T-helper 1 cell treated with Interleukin-12 subunit alpha and Interleukin-12 subunit beta and Interleukin-4 antibody, amounts not matched to agents 30 μg/mL and 1 μg/mL, for 36 hours (primary cell): ENCODE measurements at regions not wholly inside any gene's neighbourhood (a gene's known extent, or its start where the extent isn't known, plus 50 kb on each side); places are given as distances from the start of the nearest gene placed in this dataset.
"Not testable (repeated sequence)": the region's sequence is repeated elsewhere in the genome, so short reads cannot be mapped to it uniquely, and the experiment has no call there.

Source experiments
- H3K27ac Mint-ChIP-seq: one replicate; pipeline ENCODE4 v1.8.0; 2021; ENCODE audit warnings: mild to moderate bottlenecking, mixed read lengths
- H3K27me3 Mint-ChIP-seq: one replicate; pipeline ENCODE4 v1.8.0; 2021; ENCODE audit warnings: low read depth, mixed read lengths
- H3K36me3 Mint-ChIP-seq: one replicate; pipeline ENCODE4 v1.8.0; 2021; ENCODE audit warnings: low read depth, mixed read lengths
- H3K4me1 Mint-ChIP-seq: one replicate; pipeline ENCODE4 v1.8.0; 2021; ENCODE audit warnings: low read depth, mixed read lengths
- H3K4me3 Mint-ChIP-seq: one replicate; pipeline ENCODE4 v1.8.0; 2021; ENCODE audit warnings: mild to moderate bottlenecking, moderate library complexity, mixed read lengths
- H3K9me3 Mint-ChIP-seq: one replicate; pipeline ENCODE4 v1.8.0; 2021; ENCODE audit warnings: mixed read lengths

GRCh38 chr15:20267051-20267730 lies 274.4 kb downstream of the GOLGA6L6 start:
- not testable (repeated sequence) for H3K4me3 Mint-ChIP-seq, H3K4me1 Mint-ChIP-seq, H3K36me3 Mint-ChIP-seq, H3K27me3 Mint-ChIP-seq, H3K27ac Mint-ChIP-seq, H3K9me3 Mint-ChIP-seq

DNA sequence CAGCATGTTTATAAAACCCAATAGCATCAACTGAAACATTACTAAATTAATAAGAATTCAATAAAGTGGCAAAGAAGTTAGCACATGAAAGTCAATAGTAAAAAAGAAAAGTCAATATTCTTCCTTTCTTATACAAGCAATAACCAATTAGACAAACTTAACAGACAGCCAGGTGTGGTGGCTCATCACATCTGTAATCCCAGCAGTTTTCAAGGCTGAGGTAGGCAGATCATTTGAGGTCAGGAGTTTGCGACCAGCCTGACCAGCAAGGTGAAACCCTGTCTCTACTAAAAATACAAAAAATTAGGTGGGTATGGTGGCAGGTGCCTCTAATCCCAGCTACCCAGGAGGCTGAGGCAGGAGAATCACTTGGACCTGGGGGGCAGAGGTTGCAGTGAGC lies 275.9 kb downstream of the GOLGA6L6 start:
- H3K4me3 Mint-ChIP-seq, H3K36me3 Mint-ChIP-seq, H3K9me3 Mint-ChIP-seq, H3K27me3 Mint-ChIP-seq, H3K4me1 Mint-ChIP-seq, H3K27ac Mint-ChIP-seq: not testable (repeated sequence)

- not testable (repeated sequence) for H3K4me3 Mint-ChIP-seq, H3K9me3 Mint-ChIP-seq, H3K4me1 Mint-ChIP-seq, H3K36me3 Mint-ChIP-seq, H3K27ac Mint-ChIP-seq, H3K27me3 Mint-ChIP-seq
These were observed 280.0 kb downstream of the GOLGA6L6 start for GRCh38 chr15:20261321-20262280.

- H3K27ac Mint-ChIP-seq, H3K9me3 Mint-ChIP-seq, H3K4me1 Mint-ChIP-seq, H3K36me3 Mint-ChIP-seq, H3K27me3 Mint-ChIP-seq, H3K4me3 Mint-ChIP-seq: not testable (repeated sequence)
These were observed 280.9 kb downstream of the GOLGA6L6 start for GRCh38 chr15:20260650-20261049.

DNA sequence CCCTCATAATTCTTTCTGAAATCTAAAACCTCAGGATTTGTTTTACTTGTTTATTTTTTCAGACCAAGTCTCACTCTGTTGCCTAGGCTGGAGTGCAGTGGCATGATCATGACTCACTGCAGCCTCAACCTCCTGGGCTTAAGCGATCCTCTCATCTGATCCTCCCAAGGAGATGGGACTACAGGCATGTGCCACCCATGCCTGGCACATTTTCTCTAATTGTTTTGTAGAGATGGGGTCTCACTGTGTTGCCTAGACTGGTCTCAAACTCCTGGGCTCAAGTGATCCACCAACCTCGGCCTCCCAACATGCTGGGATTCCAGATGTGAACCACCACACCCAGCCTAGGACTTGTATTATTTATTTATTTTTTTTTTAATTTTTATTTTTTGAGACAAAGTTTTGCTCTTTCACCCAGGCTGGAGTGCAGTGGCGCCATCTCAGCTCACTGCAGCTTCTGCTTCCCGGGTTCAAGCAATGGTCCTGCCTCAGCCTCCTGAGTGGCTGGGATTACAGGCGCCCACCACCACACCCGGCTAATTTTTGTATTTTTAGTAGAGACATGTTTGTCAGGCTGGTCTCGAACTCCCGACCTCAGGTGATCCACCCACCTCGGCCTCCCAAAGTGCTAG lies 281.9 kb downstream of the GOLGA6L6 start:
- not testable (repeated sequence) for H3K27me3 Mint-ChIP-seq, H3K36me3 Mint-ChIP-seq, H3K9me3 Mint-ChIP-seq, H3K4me3 Mint-ChIP-seq, H3K4me1 Mint-ChIP-seq, H3K27ac Mint-ChIP-seq

DNA sequence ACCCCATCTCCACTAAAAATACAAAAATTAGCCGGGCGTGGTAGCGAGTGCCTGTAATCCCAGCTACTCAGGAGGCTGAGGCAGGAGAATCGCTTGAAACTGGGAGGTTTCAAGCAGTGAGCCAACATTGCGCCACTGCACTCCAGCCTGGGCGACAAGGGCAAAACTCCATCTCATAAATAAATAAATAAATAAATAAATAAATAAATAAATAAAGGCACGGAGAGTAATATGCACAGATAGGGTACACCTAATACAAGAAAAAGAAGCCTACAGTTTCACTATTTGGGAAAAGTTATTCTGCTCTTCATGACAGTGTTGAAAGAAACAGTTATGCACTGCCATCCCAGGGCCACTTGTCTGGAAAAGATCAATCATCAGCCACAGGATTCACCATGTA lies 285.2 kb downstream of the GOLGA6L6 start:
- H3K27me3 Mint-ChIP-seq, H3K4me1 Mint-ChIP-seq, H3K9me3 Mint-ChIP-seq, H3K4me3 Mint-ChIP-seq, H3K36me3 Mint-ChIP-seq, H3K27ac Mint-ChIP-seq: not testable (repeated sequence)

GRCh38 chr15:20255641-20256040 lies 286.0 kb downstream of the GOLGA6L6 start:
- H3K9me3 Mint-ChIP-seq, H3K27ac Mint-ChIP-seq, H3K4me3 Mint-ChIP-seq, H3K4me1 Mint-ChIP-seq, H3K36me3 Mint-ChIP-seq, H3K27me3 Mint-ChIP-seq: not testable (repeated sequence)

- not testable (repeated sequence) for H3K27ac Mint-ChIP-seq, H3K4me1 Mint-ChIP-seq, H3K4me3 Mint-ChIP-seq, H3K27me3 Mint-ChIP-seq, H3K36me3 Mint-ChIP-seq, H3K9me3 Mint-ChIP-seq
These were observed 288.5 kb downstream of the GOLGA6L6 start for GRCh38 chr15:20253047-20253615.

- not testable (repeated sequence) for H3K27me3 Mint-ChIP-seq, H3K9me3 Mint-ChIP-seq, H3K36me3 Mint-ChIP-seq, H3K27ac Mint-ChIP-seq, H3K4me1 Mint-ChIP-seq, H3K4me3 Mint-ChIP-seq
These were observed 289.6 kb downstream of the GOLGA6L6 start for GRCh38 chr15:20252040-20252439.

GRCh38 chr15:20251214-20252005 lies 290.2 kb downstream of the GOLGA6L6 start:
- H3K4me1 Mint-ChIP-seq, H3K27me3 Mint-ChIP-seq, H3K36me3 Mint-ChIP-seq, H3K4me3 Mint-ChIP-seq, H3K9me3 Mint-ChIP-seq, H3K27ac Mint-ChIP-seq: not testable (repeated sequence)

GRCh38 chr15:20250206-20250605 lies 291.4 kb downstream of the GOLGA6L6 start:
- not testable (repeated sequence) for H3K4me3 Mint-ChIP-seq, H3K4me1 Mint-ChIP-seq, H3K27ac Mint-ChIP-seq, H3K27me3 Mint-ChIP-seq, H3K9me3 Mint-ChIP-seq, H3K36me3 Mint-ChIP-seq

GRCh38 chr15:20249677-20249970 lies 292.0 kb downstream of the GOLGA6L6 start:
- H3K9me3 Mint-ChIP-seq, H3K4me1 Mint-ChIP-seq, H3K27ac Mint-ChIP-seq: not testable (repeated sequence)

DNA sequence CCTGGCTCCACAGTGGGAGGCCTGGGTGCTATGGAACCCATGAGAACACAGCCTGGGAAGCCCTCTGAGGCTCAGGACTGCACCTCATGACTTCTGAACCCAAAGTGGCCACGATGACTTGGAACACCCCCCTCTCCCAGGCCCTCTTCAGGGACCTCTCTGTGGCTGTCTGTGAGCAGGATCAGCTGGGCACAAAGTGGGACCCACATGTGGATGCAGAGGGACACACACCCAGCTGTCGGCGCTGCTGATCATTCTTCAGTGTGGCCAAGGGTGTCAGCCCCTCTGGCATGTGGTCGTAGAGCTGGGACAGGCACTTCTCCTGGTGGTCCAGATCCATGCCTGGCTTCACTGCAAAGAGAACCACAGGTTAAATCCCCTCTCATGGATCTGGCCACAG lies 293.2 kb downstream of the GOLGA6L6 start:
- H3K4me3 Mint-ChIP-seq, H3K9me3 Mint-ChIP-seq, H3K4me1 Mint-ChIP-seq, H3K27ac Mint-ChIP-seq, H3K27me3 Mint-ChIP-seq, H3K36me3 Mint-ChIP-seq: not testable (repeated sequence)

More at GRCh38 chr15:20249677-20249970, 292.0 kb downstream of the GOLGA6L6 start:
- not testable (repeated sequence) for H3K36me3 Mint-ChIP-seq, H3K4me3 Mint-ChIP-seq, H3K27me3 Mint-ChIP-seq

GRCh38 chr15:20247137-20247536 lies 294.5 kb downstream of the GOLGA6L6 start:
- H3K9me3 Mint-ChIP-seq, H3K36me3 Mint-ChIP-seq, H3K4me1 Mint-ChIP-seq, H3K27me3 Mint-ChIP-seq, H3K27ac Mint-ChIP-seq, H3K4me3 Mint-ChIP-seq: not testable (repeated sequence)
